K562 (cell line): ENCODE measurements at regions not wholly inside any gene's neighbourhood (a gene's known extent, or its start where the extent isn't known, plus 50 kb on each side); places are given as distances from the start of the nearest gene placed in this dataset.

Experiments used
- ATAC-seq: fragments of 200-7000 bp; cut with Tn5 transposase; 3 replicates; pipeline ENCODE4 v1.9.1; 2020; ENCODE audit warnings: moderate library complexity
- BruUV-seq: library from RNA; stranded (reverse); fragments of 400-500 nt; replicated peaks from 2 replicates; lab custom pipeline; 2021; lab: Mats Ljungman, UMichigan
- CTCF ChIA-PET: fragments of 300-600 bp; formaldehyde crosslinking; extraction: SDS; loops from one replicate; lab custom pipeline; 2021; ENCODE audit warnings: low intra/inter-chr PET ratio; lab: Yijun Ruan, JAX
- POLR2A ChIA-PET: fragments of 300-600, 350-650 bp; sonication (Branson Sonifier 250); formaldehyde crosslinking; extraction: SDS; loops from one replicate; lab custom pipeline; 2021; ENCODE audit warnings: antibody characterized with exemption, inconsistent platforms; lab: Yijun Ruan, JAX
- DNase-seq, 4 experiments: peaks; one replicate each; pipeline versions ENCODE4 v3.0.0 to v3.0.0-alpha.2; 2011 to 2018; ENCODE audit warnings: low spot score in 3 of 4, mixed read lengths in 3 of 4; ENCODE audit errors: extremely low read depth in 1 of 4
- FAIRE-seq: peaks from 2 replicates; lab custom pipeline; 2011; peaks lifted over from hg19 to GRCh38; lab: Jason Lieb, UNC
- H2AFZ ChIP-seq: 2 replicates; pipeline ENCODE4 v1.6.0; 2011; ENCODE audit warnings: low read depth, low read length, control low read depth, inconsistent platforms
- H3K27ac ChIP-seq: fragments of 200-600 bp; 3 replicates; pipeline ENCODE4 v1.8.0; 2011; ENCODE audit warnings: low read depth, mild to moderate bottlenecking, control low read depth, inconsistent platforms, low read length, moderate library complexity, mixed read lengths; ENCODE audit errors: extremely low read depth
- H3K27me3 ChIP-seq, 2 experiments: fragments of 300-600 bp in 1 of 2; 2 replicates in 1 of 2; 3 replicates in 1 of 2; pipeline versions ENCODE4 v1.6.0 to v1.8.0; 2011; ENCODE audit warnings: inconsistent platforms in 2 of 2, low read length in 2 of 2, mild to moderate bottlenecking in 1 of 2, mixed read lengths in 1 of 2, moderate library complexity in 1 of 2; ENCODE audit not compliant: control insufficient read depth in 2 of 2, insufficient read depth in 2 of 2
- H3K36me3 ChIP-seq: fragments of 300-600 bp; 3 replicates; pipeline ENCODE4 v1.8.0; 2011; ENCODE audit warnings: mild to moderate bottlenecking, low read length, inconsistent platforms; ENCODE audit not compliant: control insufficient read depth, insufficient read depth
- H3K4me1 ChIP-seq, 2 experiments: fragments of 200-600 bp in 1 of 2; replicated peaks in 1 of 2; 2 replicates in 1 of 2; 3 replicates in 1 of 2; pipeline versions ENCODE4 v1.5.1 to v1.8.0; 2011; ENCODE audit warnings: inconsistent platforms in 2 of 2, low read length in 2 of 2, mild to moderate bottlenecking in 1 of 2, mixed read lengths in 1 of 2, moderate library complexity in 1 of 2; ENCODE audit not compliant: control insufficient read depth in 2 of 2, insufficient read depth in 2 of 2
- H3K4me2 ChIP-seq: 2 replicates; pipeline ENCODE4 v1.6.1; 2011; ENCODE audit warnings: low read length, control low read depth, inconsistent platforms, mixed read lengths; ENCODE audit not compliant: insufficient read depth
- H3K4me3 ChIP-seq: fragments of 200-600 bp; sonication (generic), shearing (Covaris generic); 2 replicates; pipeline ENCODE4 v1.5.1; 2016; ENCODE audit warnings: control low read depth, inconsistent platforms
- H3K79me2 ChIP-seq: fragments of 200-600 bp; 3 replicates; pipeline ENCODE4 v1.8.0; 2011; ENCODE audit warnings: low read length, inconsistent platforms; ENCODE audit not compliant: control insufficient read depth, insufficient read depth
- H3K9ac ChIP-seq, 2 experiments: 2 replicates each; pipeline versions ENCODE4 v1.6.0 to v1.6.1; 2011; ENCODE audit warnings: low read depth in 2 of 2, low read length in 2 of 2, control low read depth in 1 of 2, inconsistent platforms in 1 of 2, mild to moderate bottlenecking in 1 of 2, mixed read lengths in 1 of 2; ENCODE audit not compliant: insufficient read depth in 1 of 2
- H3K9me1 ChIP-seq: one replicate; pipeline ENCODE4 v1.6.0; 2011; ENCODE audit warnings: inconsistent platforms, mild to moderate bottlenecking, low read length, moderate library complexity; ENCODE audit not compliant: control insufficient read depth, insufficient read depth
- H3K9me3 ChIP-seq: replicated peaks from 2 replicates; pipeline ENCODE4 v1.5.1; 2011; ENCODE audit warnings: low read depth, low read length, inconsistent platforms; ENCODE audit not compliant: control insufficient read depth, insufficient read depth
- H4K20me1 ChIP-seq: replicated peaks from 2 replicates; pipeline ENCODE4 v1.6.1; 2011; ENCODE audit warnings: low read length, inconsistent platforms, mixed read lengths; ENCODE audit not compliant: control insufficient read depth, insufficient read depth
- AFF1 ChIP-seq, 2 experiments: fragments of 450-650 bp; IDR thresholded peaks; 2 replicates each; pipeline ENCODE4 v1.6.1; 2018; ENCODE audit warnings: mild to moderate bottlenecking in 2 of 2, low read depth in 1 of 2; ENCODE audit not compliant: partially characterized antibody in 2 of 2
- BCOR ChIP-seq: fragments of 450-650 bp; IDR thresholded peaks from 2 replicates; pipeline ENCODE4 v1.6.1; 2016
- ILF3 ChIP-seq: fragments of 450-650 bp; IDR thresholded peaks from 2 replicates; pipeline ENCODE4 v1.6.1; 2018; ENCODE audit warnings: antibody characterized with exemption, mild to moderate bottlenecking, moderate library complexity, borderline replicate concordance
- KAT8 ChIP-seq: fragments of 450-650 bp; IDR thresholded peaks from 2 replicates; pipeline ENCODE4 v1.6.1; 2016; ENCODE audit warnings: low read depth, mild to moderate bottlenecking
- SIN3B ChIP-seq: fragments of 450-650 bp; IDR thresholded peaks from 2 replicates; pipeline ENCODE4 v1.6.1; 2017; ENCODE audit warnings: low read depth, mild to moderate bottlenecking, moderate library complexity
- TAF9B ChIP-seq: fragments of 450-650 bp; IDR thresholded peaks from 2 replicates; pipeline ENCODE4 v1.6.1; 2018; ENCODE audit warnings: mild to moderate bottlenecking; ENCODE audit not compliant: partially characterized antibody
- ZNF146 ChIP-seq: IDR thresholded peaks from one replicate; pipeline ENCODE4 v1.6.1; 2018; ENCODE audit warnings: missing compliant biosample characterization; ENCODE audit not compliant: unreplicated experiment
- ZNF280A ChIP-seq: fragments of 450-650 bp; IDR thresholded peaks from 2 replicates; pipeline ENCODE4 v1.6.1; 2018; ENCODE audit warnings: mild to moderate bottlenecking, low read depth; ENCODE audit not compliant: partially characterized antibody
- ZNF445 ChIP-seq: fragments of 250-450 bp; sonication (Bioruptor Pico); IDR thresholded peaks from 2 replicates; pipeline ENCODE4 v1.4.0; 2020; ENCODE audit warnings: low read depth, mild to moderate bottlenecking, moderate library complexity
- ZNF561 ChIP-seq: fragments of 450-650 bp; formaldehyde crosslinking; conservative IDR thresholded peaks from 2 replicates; pipeline ENCODE4 v1.4.0; 2020; ENCODE audit warnings: mild to moderate bottlenecking, moderate library complexity
- ZNF584 ChIP-seq: fragments of 200-800 bp; sonication (Bioruptor generic); IDR thresholded peaks from 2 replicates; pipeline ENCODE4 v1.6.1; 2016; ENCODE audit warnings: low read depth, mild to moderate bottlenecking, missing genetic modification characterization, missing compliant biosample characterization
- WGBS: fragments of 100-300 bp; shearing (Covaris generic); methylation state at CpG from one replicate; pipeline ENCODE4 v1.1.6; 2016; ENCODE audit warnings: low coverage, mixed read lengths; ENCODE audit not compliant: insufficient coverage; ENCODE audit errors: missing lambda C conversion rate; 5-methylcytosine and 5-hydroxymethylcytosine counted together
- in situ Hi-C: fragments of 300-500 bp; cut with MboI; formaldehyde crosslinking; loops from 4 replicates; pipeline ENCODE4 v1.15.0; 2018; ENCODE audit warnings: inconsistent platforms, mixed read lengths
- intact Hi-C: fragments of 100-400 bp; cut with micrococcal nuclease; formaldehyde crosslinking; loops from 2 replicates; pipeline ENCODE4 v1.14.2; 2022
- TF ChIP-seq, protein P1 (sequence below): fragments of 450-650 bp; formaldehyde crosslinking; IDR thresholded peaks from 2 replicates; pipeline ENCODE4 v1.4.0; 2020; ENCODE audit warnings: mild to moderate bottlenecking, moderate library complexity
- TF ChIP-seq, protein P2 (sequence below): fragments of 250-450 bp; sonication (Bioruptor Pico); IDR thresholded peaks from 2 replicates; pipeline ENCODE4 v1.4.0; 2020

- WGBS, result 0% methylated on average over 1 of the region's 1 CpG
- ChIA-PET CTCF (no interaction called here), POLR2A (no interaction called here)
- TF ChIP-seq ZNF280A (no peak), TAF9B (no peak), ZNF445 (CRISPR knock-in tag) (no peak), ZNF584 (CRISPR knock-in tag) (no peak), SIN3B (no peak), ILF3 (no peak), AFF1 (IDR thresholded peaks at IDR 0.05; ENCODE audit: low read depth in 1 of 2, partially characterized antibody in 2 of 2) (no peak), BCOR (no peak), ZNF561 (CRISPR knock-in tag) (no peak), KAT8 (no peak), ZNF146 (CRISPR knock-in tag) (no peak)
- TF ChIP-seq, protein P1, sequence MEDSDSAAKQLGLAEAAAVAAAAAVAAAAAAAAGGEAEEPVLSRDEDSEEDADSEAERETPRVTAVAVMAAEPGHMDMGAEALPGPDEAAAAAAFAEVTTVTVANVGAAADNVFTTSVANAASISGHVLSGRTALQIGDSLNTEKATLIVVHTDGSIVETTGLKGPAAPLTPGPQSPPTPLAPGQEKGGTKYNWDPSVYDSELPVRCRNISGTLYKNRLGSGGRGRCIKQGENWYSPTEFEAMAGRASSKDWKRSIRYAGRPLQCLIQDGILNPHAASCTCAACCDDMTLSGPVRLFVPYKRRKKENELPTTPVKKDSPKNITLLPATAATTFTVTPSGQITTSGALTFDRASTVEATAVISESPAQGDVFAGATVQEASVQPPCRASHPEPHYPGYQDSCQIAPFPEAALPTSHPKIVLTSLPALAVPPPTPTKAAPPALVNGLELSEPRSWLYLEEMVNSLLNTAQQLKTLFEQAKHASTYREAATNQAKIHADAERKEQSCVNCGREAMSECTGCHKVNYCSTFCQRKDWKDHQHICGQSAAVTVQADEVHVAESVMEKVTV (CRISPR knock-in tag), result no peak
- TF ChIP-seq, protein P2, sequence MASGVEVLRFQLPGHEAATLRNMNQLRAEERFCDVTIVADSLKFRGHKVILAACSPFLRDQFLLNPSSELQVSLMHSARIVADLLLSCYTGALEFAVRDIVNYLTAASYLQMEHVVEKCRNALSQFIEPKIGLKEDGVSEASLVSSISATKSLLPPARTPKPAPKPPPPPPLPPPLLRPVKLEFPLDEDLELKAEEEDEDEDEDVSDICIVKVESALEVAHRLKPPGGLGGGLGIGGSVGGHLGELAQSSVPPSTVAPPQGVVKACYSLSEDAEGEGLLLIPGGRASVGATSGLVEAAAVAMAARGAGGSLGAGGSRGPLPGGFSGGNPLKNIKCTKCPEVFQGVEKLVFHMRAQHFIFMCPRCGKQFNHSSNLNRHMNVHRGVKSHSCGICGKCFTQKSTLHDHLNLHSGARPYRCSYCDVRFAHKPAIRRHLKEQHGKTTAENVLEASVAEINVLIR (CRISPR knock-in tag), result no peak
- DNase-seq (no peak), ATAC-seq (no peak), FAIRE-seq (no peak)
- H3K27me3 ChIP-seq, result no peaks in the 10 kb centered on the region
- in situ Hi-C loops (no loop called here), intact Hi-C loops (no loop called here)
- H3K9ac ChIP-seq, result no peak overlapping the region
- no peak overlapping the region for H3K4me2 ChIP-seq
- no peaks in the 10 kb centered on the region for H3K36me3 ChIP-seq
- H3K9me1 ChIP-seq, result no peaks in the 10 kb centered on the region
- H3K27ac ChIP-seq, result no peak overlapping the region
- H3K4me3 ChIP-seq, result no peak overlapping the region
- no peak overlapping the region for H2AFZ ChIP-seq
- H3K79me2 ChIP-seq, result no peaks in the 10 kb centered on the region
- H3K4me1 ChIP-seq, result no peaks in the 10 kb centered on the region
- H4K20me1 ChIP-seq, result no peaks in the 10 kb centered on the region
- BruUV-seq, result no TSS peak
- H3K9me3 ChIP-seq, result no peaks in the 10 kb centered on the region
Observed at GRCh38 chr2:52396836-52397235, 1364.9 kb upstream of the NRXN1 start.
